PFSK-1 (cell line): ENCODE measurements at regions not wholly inside any gene's neighbourhood (a gene's known extent, or its start where the extent isn't known, plus 50 kb on each side); places are given as distances from the start of the nearest gene placed in this dataset.

Experiments
- FOXP2 ChIP-seq: optimal IDR thresholded peaks from 2 replicates; pipeline ENCODE3; 2011; ENCODE audit warnings: borderline replicate concordance, control low read depth, inconsistent platforms; ENCODE audit not compliant: insufficient read depth; ENCODE audit errors: extremely low read length, extremely low read depth
- POLR2AphosphoS5 ChIP-seq: IDR thresholded peaks from 2 replicates; pipeline ENCODE4 v1.6.1; 2012; ENCODE audit warnings: low read depth, mild to moderate bottlenecking, control low read depth, low read length, moderate library complexity
- SIN3A ChIP-seq: IDR thresholded peaks from 2 replicates; pipeline ENCODE4 v1.6.1; 2012; ENCODE audit warnings: mild to moderate bottlenecking, low read length, moderate library complexity, borderline replicate concordance; ENCODE audit not compliant: insufficient read depth
- TAF1 ChIP-seq: IDR thresholded peaks from 2 replicates; pipeline ENCODE4 v1.6.1; 2012; ENCODE audit warnings: low read length, control low read depth, borderline replicate concordance; ENCODE audit not compliant: insufficient read depth
- TF ChIP-seq, protein P1 (sequence below), 2 experiments: IDR thresholded peaks; 2 replicates each; pipeline versions ENCODE4 v1.6.1 to v1.8.0; 2011 to 2012; ENCODE audit warnings: low read depth in 2 of 2, low read length in 2 of 2, control low read depth in 1 of 2, inconsistent platforms in 1 of 2, mild to moderate bottlenecking in 1 of 2, moderate library complexity in 1 of 2; ENCODE audit not compliant: insufficient read depth in 1 of 2

- TF ChIP-seq SIN3A: no peak
- TF ChIP-seq, protein P1, sequence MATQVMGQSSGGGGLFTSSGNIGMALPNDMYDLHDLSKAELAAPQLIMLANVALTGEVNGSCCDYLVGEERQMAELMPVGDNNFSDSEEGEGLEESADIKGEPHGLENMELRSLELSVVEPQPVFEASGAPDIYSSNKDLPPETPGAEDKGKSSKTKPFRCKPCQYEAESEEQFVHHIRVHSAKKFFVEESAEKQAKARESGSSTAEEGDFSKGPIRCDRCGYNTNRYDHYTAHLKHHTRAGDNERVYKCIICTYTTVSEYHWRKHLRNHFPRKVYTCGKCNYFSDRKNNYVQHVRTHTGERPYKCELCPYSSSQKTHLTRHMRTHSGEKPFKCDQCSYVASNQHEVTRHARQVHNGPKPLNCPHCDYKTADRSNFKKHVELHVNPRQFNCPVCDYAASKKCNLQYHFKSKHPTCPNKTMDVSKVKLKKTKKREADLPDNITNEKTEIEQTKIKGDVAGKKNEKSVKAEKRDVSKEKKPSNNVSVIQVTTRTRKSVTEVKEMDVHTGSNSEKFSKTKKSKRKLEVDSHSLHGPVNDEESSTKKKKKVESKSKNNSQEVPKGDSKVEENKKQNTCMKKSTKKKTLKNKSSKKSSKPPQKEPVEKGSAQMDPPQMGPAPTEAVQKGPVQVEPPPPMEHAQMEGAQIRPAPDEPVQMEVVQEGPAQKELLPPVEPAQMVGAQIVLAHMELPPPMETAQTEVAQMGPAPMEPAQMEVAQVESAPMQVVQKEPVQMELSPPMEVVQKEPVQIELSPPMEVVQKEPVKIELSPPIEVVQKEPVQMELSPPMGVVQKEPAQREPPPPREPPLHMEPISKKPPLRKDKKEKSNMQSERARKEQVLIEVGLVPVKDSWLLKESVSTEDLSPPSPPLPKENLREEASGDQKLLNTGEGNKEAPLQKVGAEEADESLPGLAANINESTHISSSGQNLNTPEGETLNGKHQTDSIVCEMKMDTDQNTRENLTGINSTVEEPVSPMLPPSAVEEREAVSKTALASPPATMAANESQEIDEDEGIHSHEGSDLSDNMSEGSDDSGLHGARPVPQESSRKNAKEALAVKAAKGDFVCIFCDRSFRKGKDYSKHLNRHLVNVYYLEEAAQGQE (IDR thresholded peaks at IDR 0.05; ENCODE audit: insufficient read depth in 1 of 2, low read depth in 2 of 2, low read length in 2 of 2): no peak
- no peak for TF ChIP-seq POLR2AphosphoS5
- TF ChIP-seq FOXP2: no peak
- TF ChIP-seq TAF1: no peak
Measured at GRCh38 chr2:145685383-145686050, 1165.6 kb upstream of the ZEB2 start.

GRCh38 chr2:145682546-145683157 is 1162.7 kb upstream of the ZEB2 start:
- no peak for TF ChIP-seq FOXP2
- TF ChIP-seq SIN3A: no peak
- TF ChIP-seq, protein P1 (IDR thresholded peaks at IDR 0.05; ENCODE audit: insufficient read depth in 1 of 2, low read depth in 2 of 2, low read length in 2 of 2): no peak
- no peak for TF ChIP-seq TAF1
- TF ChIP-seq POLR2AphosphoS5: no peak

DNA sequence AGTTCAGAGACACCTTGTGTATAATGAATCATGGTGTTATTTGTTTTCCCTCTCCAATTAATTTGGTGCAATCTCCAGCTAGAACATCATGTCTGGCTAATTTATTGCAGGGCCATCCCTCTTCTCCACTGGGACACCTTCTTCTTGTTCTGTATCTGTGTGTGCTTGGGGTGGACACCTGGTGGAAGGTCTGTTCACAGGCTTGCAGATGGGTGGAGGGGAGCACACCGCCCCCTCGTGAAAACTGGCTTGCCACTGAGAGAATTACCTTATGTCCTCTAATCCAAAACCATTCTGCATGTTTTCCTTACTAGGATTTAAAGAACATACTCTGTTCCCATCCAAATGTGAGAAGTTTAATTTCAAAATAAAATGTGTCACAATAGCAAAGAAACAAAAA is 1160.4 kb upstream of the ZEB2 start:
- TF ChIP-seq, protein P1 (IDR thresholded peaks at IDR 0.05; ENCODE audit: insufficient read depth in 1 of 2, low read depth in 2 of 2, low read length in 2 of 2): no peak
- no peak for TF ChIP-seq POLR2AphosphoS5
- no peak for TF ChIP-seq SIN3A
- TF ChIP-seq TAF1: no peak
- no peak for TF ChIP-seq FOXP2

DNA sequence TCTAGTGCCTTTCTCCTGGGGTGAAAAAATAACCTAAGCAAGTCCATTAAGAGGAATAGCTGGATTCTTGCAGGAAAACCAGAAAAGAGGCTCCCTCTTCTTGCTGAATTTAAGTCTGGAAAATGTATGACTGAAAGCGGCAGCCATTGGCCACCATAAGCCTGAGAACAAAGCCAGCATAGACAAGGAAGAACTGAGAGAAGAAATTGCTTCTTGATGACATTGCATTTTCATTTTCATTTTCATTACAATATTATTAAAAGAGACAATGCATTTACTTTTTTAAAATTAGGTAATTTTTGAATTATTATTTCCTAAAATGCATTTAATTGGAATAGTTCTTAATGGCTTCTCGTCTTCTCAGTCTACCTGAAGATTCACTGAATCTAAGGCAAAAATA is 1157.5 kb upstream of the ZEB2 start:
- TF ChIP-seq FOXP2: no peak

DNA sequence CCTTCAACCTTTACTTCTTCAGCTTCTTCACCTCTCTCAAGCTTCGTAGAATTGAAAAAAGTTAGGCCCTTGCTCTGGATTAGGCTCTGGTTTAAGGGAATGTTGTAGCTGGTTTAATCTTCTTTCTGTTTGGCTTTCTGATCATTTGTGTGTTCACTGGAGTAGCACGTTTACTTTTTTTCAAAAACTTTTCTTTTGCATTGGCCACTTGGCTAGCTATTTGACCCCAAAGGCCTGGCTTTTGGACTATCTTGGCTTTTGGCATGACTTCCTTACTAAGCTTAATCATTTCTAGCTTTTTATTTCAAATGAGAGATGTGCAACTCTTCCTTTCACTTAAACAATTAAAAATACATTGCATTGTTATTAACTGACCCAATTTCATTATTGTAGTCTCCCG is 1154.8 kb upstream of the ZEB2 start:
- TF ChIP-seq SIN3A (no peak), POLR2AphosphoS5 (no peak), TAF1 (no peak)
- TF ChIP-seq, protein P1 (IDR thresholded peaks at IDR 0.05; ENCODE audit: insufficient read depth in 1 of 2, low read depth in 2 of 2, low read length in 2 of 2): no peak
